Activated T-cell treated with anti-CD3 and anti-CD28 coated beads for 24 hours (primary cell): ENCODE measurements at regions not wholly inside any gene's neighbourhood (a gene's known extent, or its start where the extent isn't known, plus 50 kb on each side); places are given as distances from the start of the nearest gene placed in this dataset.

Experiments used
- DNase-seq: peaks from one replicate; pipeline ENCODE4 v3.0.0-alpha.2; 2020; ENCODE audit warnings: low read depth

GRCh38 chr16:86018487-86018886, 119.5 kb downstream of the IRF8 start:
- no peak for DNase-seq

GRCh38 chr16:86018941-86019340, 120.0 kb downstream of the IRF8 start:
- DNase-seq = no peak

GRCh38 chr16:86019446-86020047, 120.6 kb downstream of the IRF8 start:
- DNase-seq = no peak

GRCh38 chr16:86020971-86021370, 122.0 kb downstream of the IRF8 start:
- DNase-seq = no peak

- DNase-seq = no peak
Measured at GRCh38 chr16:86022381-86022960, 123.5 kb downstream of the IRF8 start.

- DNase-seq = no peak
Measured at GRCh38 chr16:86024210-86024609, 125.2 kb downstream of the IRF8 start.

GRCh38 chr16:86025706-86026105, 126.7 kb downstream of the IRF8 start:
- DNase-seq = no peak

GRCh38 chr16:86026171-86026910, 127.4 kb downstream of the IRF8 start:
- DNase-seq = no peak

GRCh38 chr16:86026916-86027315, 128.0 kb downstream of the IRF8 start:
- DNase-seq = no peak

- no peak for DNase-seq
Measured at GRCh38 chr16:86027373-86028126, 128.6 kb downstream of the IRF8 start.

GRCh38 chr16:86029131-86029741, 130.3 kb downstream of the IRF8 start:
- no peak for DNase-seq

GRCh38 chr16:86030116-86030515, 131.2 kb downstream of the IRF8 start:
- no peak for DNase-seq

GRCh38 chr16:86031141-86031678, 132.2 kb downstream of the IRF8 start:
- no peak for DNase-seq

GRCh38 chr16:86033016-86033474, 134.1 kb downstream of the IRF8 start:
- no peak for DNase-seq

- DNase-seq = no peak
Measured at GRCh38 chr16:86033971-86034370, 135.0 kb downstream of the IRF8 start.

GRCh38 chr16:86034421-86034919, 135.5 kb downstream of the IRF8 start:
- DNase-seq = no peak

- no peak for DNase-seq
Measured at GRCh38 chr16:86035906-86036305, 136.9 kb downstream of the IRF8 start.

GRCh38 chr16:86037999-86038925, 139.3 kb downstream of the IRF8 start:
- DNase-seq = no peak

GRCh38 chr16:86038926-86039310, 140.0 kb downstream of the IRF8 start:
- DNase-seq = peak; percentile 12

- no peak for DNase-seq
Measured at GRCh38 chr16:86039606-86040005, 140.6 kb downstream of the IRF8 start.

- DNase-seq = no peak
Measured at GRCh38 chr16:86040496-86040895, 141.5 kb downstream of the IRF8 start.
